ENCODE measurements at regions not wholly inside any gene's neighbourhood (a gene's known extent, or its start where the extent isn't known, plus 50 kb on each side); places are given as distances from the start of the nearest gene placed in this dataset.

GRCh38 chr9:126061575-126061974, 265.1 kb upstream of the MVB12B start:
- WGBS, result 69% methylated on average over 5 of the region's 5 CpGs

GRCh38 chr9:126062158-126062886, 264.3 kb upstream of the MVB12B start:
- H3K27me3 ChIP-seq (ENCODE audit: control insufficient read depth in 2 of 2, insufficient read depth in 1 of 2, low read length in 1 of 2), result peaks cover 0 to 14% of the 10 kb centered on the region in 2 donors
- no peak for DNase-seq (ENCODE audit: low read depth in 6 of 9, low spot score in 9 of 9)

More at GRCh38 chr9:126061575-126061974, 265.1 kb upstream of the MVB12B start:
- Histone ChIP-seq H3K4me3 (ENCODE audit: low read length in 2 of 2) (no peak overlapping the region), H3K27ac (ENCODE audit: low read depth in 1 of 2, low read length in 1 of 2) (no peak overlapping the region), H3K4me1 (ENCODE audit: control insufficient read depth in 2 of 2, insufficient read depth in 2 of 2, low read length in 2 of 2) (no peaks in the 10 kb centered on the region), H3K9me3 (ENCODE audit: control insufficient read depth in 2 of 2, insufficient read depth in 1 of 2, low read length in 1 of 2) (no peaks in the 10 kb centered on the region), H3K36me3 (ENCODE audit: control insufficient read depth in 2 of 2, insufficient read depth in 2 of 2, low read length in 1 of 2) (no peaks in the 10 kb centered on the region), H3K27me3 (ENCODE audit: control insufficient read depth in 2 of 2, insufficient read depth in 1 of 2, low read length in 1 of 2) (peaks cover 0 to 14% of the 10 kb centered on the region in 2 donors)
- no peak for DNase-seq (ENCODE audit: low read depth in 6 of 9, low spot score in 9 of 9)

GRCh38 chr9:126063326-126063725, 263.3 kb upstream of the MVB12B start:
- DNase-seq (ENCODE audit: low read depth in 6 of 9, low spot score in 9 of 9), result no peak

More at GRCh38 chr9:126062158-126062886, 264.3 kb upstream of the MVB12B start:
- no peaks in the 10 kb centered on the region for H3K4me1 ChIP-seq (ENCODE audit: control insufficient read depth in 2 of 2, insufficient read depth in 2 of 2, low read length in 2 of 2)
- whole genome bisulfite sequencing, result 92% methylated on average over 11 of the region's 11 CpGs
- H3K4me3 ChIP-seq (ENCODE audit: low read length in 2 of 2), result no peak overlapping the region
- H3K9me3 ChIP-seq (ENCODE audit: control insufficient read depth in 2 of 2, insufficient read depth in 1 of 2, low read length in 1 of 2), result no peaks in the 10 kb centered on the region
- no peaks in the 10 kb centered on the region for H3K36me3 ChIP-seq (ENCODE audit: control insufficient read depth in 2 of 2, insufficient read depth in 2 of 2, low read length in 1 of 2)
- H3K27ac ChIP-seq (ENCODE audit: low read depth in 1 of 2, low read length in 1 of 2), result no peak overlapping the region

GRCh38 chr9:126066131-126066530, 260.5 kb upstream of the MVB12B start:
- Histone ChIP-seq H3K27me3 (ENCODE audit: control insufficient read depth in 2 of 2, insufficient read depth in 1 of 2, low read length in 1 of 2) (peaks cover 0 to 6% of the 10 kb centered on the region in 2 donors), H3K36me3 (ENCODE audit: control insufficient read depth in 2 of 2, insufficient read depth in 2 of 2, low read length in 1 of 2) (no peaks in the 10 kb centered on the region), H3K9me3 (ENCODE audit: control insufficient read depth in 2 of 2, insufficient read depth in 1 of 2, low read length in 1 of 2) (no peaks in the 10 kb centered on the region), H3K27ac (ENCODE audit: low read depth in 1 of 2, low read length in 1 of 2) (no peak overlapping the region), H3K4me3 (ENCODE audit: low read length in 2 of 2) (no peak overlapping the region), H3K4me1 (ENCODE audit: control insufficient read depth in 2 of 2, insufficient read depth in 2 of 2, low read length in 2 of 2) (no peaks in the 10 kb centered on the region)
- 76% methylated on average over 6 of the region's 6 CpGs for WGBS
- DNase-seq (ENCODE audit: low read depth in 6 of 9, low spot score in 9 of 9), result no peak

More at GRCh38 chr9:126063326-126063725, 263.3 kb upstream of the MVB12B start:
- 94% methylated on average over 5 of the region's 5 CpGs for WGBS
- Histone ChIP-seq H3K27me3 (ENCODE audit: control insufficient read depth in 2 of 2, insufficient read depth in 1 of 2, low read length in 1 of 2) (peaks cover 0 to 12% of the 10 kb centered on the region in 2 donors), H3K9me3 (ENCODE audit: control insufficient read depth in 2 of 2, insufficient read depth in 1 of 2, low read length in 1 of 2) (no peaks in the 10 kb centered on the region), H3K4me1 (ENCODE audit: control insufficient read depth in 2 of 2, insufficient read depth in 2 of 2, low read length in 2 of 2) (no peaks in the 10 kb centered on the region), H3K36me3 (ENCODE audit: control insufficient read depth in 2 of 2, insufficient read depth in 2 of 2, low read length in 1 of 2) (no peaks in the 10 kb centered on the region), H3K4me3 (ENCODE audit: low read length in 2 of 2) (no peak overlapping the region), H3K27ac (ENCODE audit: low read depth in 1 of 2, low read length in 1 of 2) (no peak overlapping the region)

- WGBS, result 89% methylated on average over 4 of the region's 4 CpGs
- DNase-seq (ENCODE audit: low read depth in 6 of 9, low spot score in 9 of 9), result no peak
- Histone ChIP-seq H3K36me3 (ENCODE audit: control insufficient read depth in 2 of 2, insufficient read depth in 2 of 2, low read length in 1 of 2) (no peaks in the 10 kb centered on the region), H3K27me3 (ENCODE audit: control insufficient read depth in 2 of 2, insufficient read depth in 1 of 2, low read length in 1 of 2) (peaks cover 0 to 6% of the 10 kb centered on the region in 2 donors), H3K27ac (ENCODE audit: low read depth in 1 of 2, low read length in 1 of 2) (no peak overlapping the region), H3K4me3 (ENCODE audit: low read length in 2 of 2) (no peak overlapping the region), H3K4me1 (ENCODE audit: control insufficient read depth in 2 of 2, insufficient read depth in 2 of 2, low read length in 2 of 2) (no peaks in the 10 kb centered on the region), H3K9me3 (ENCODE audit: control insufficient read depth in 2 of 2, insufficient read depth in 1 of 2, low read length in 1 of 2) (no peaks in the 10 kb centered on the region)
These were observed 259.4 kb upstream of the MVB12B start for GRCh38 chr9:126067031-126067734.

- Histone ChIP-seq H3K36me3 (ENCODE audit: control insufficient read depth in 2 of 2, insufficient read depth in 2 of 2, low read length in 1 of 2) (no peaks in the 10 kb centered on the region), H3K9me3 (ENCODE audit: control insufficient read depth in 2 of 2, insufficient read depth in 1 of 2, low read length in 1 of 2) (no peaks in the 10 kb centered on the region), H3K27me3 (ENCODE audit: control insufficient read depth in 2 of 2, insufficient read depth in 1 of 2, low read length in 1 of 2) (peaks cover 0 to 6% of the 10 kb centered on the region in 2 donors), H3K4me3 (ENCODE audit: low read length in 2 of 2) (no peak overlapping the region), H3K27ac (ENCODE audit: low read depth in 1 of 2, low read length in 1 of 2) (no peak overlapping the region), H3K4me1 (ENCODE audit: control insufficient read depth in 2 of 2, insufficient read depth in 2 of 2, low read length in 2 of 2) (no peaks in the 10 kb centered on the region)
- DNase-seq (ENCODE audit: low read depth in 6 of 9, low spot score in 9 of 9), result no peak
- WGBS, result 92% methylated on average over 17 of the region's 17 CpGs
These were observed 257.9 kb upstream of the MVB12B start for GRCh38 chr9:126068534-126069230.

- Histone ChIP-seq H3K4me3 (ENCODE audit: low read length in 2 of 2) (no peak overlapping the region), H3K36me3 (ENCODE audit: control insufficient read depth in 2 of 2, insufficient read depth in 2 of 2, low read length in 1 of 2) (no peaks in the 10 kb centered on the region), H3K4me1 (ENCODE audit: control insufficient read depth in 2 of 2, insufficient read depth in 2 of 2, low read length in 2 of 2) (no peaks in the 10 kb centered on the region), H3K27me3 (ENCODE audit: control insufficient read depth in 2 of 2, insufficient read depth in 1 of 2, low read length in 1 of 2) (peaks cover 0 to 6% of the 10 kb centered on the region in 2 donors), H3K9me3 (ENCODE audit: control insufficient read depth in 2 of 2, insufficient read depth in 1 of 2, low read length in 1 of 2) (no peaks in the 10 kb centered on the region), H3K27ac (ENCODE audit: low read depth in 1 of 2, low read length in 1 of 2) (no peak overlapping the region)
- WGBS, result 66% methylated on average over 9 of the region's 9 CpGs
- no peak for DNase-seq (ENCODE audit: low read depth in 6 of 9, low spot score in 9 of 9)
These were observed 257.2 kb upstream of the MVB12B start for GRCh38 chr9:126069400-126069955.

GRCh38 chr9:126070058-126070655, 256.5 kb upstream of the MVB12B start:
- no peak for DNase-seq (ENCODE audit: low read depth in 6 of 9, low spot score in 9 of 9)
- no peak overlapping the region for H3K27ac ChIP-seq (ENCODE audit: low read depth in 1 of 2, low read length in 1 of 2)
- peaks cover 0 to 6% of the 10 kb centered on the region in 2 donors for H3K27me3 ChIP-seq (ENCODE audit: control insufficient read depth in 2 of 2, insufficient read depth in 1 of 2, low read length in 1 of 2)
- no peaks in the 10 kb centered on the region for H3K9me3 ChIP-seq (ENCODE audit: control insufficient read depth in 2 of 2, insufficient read depth in 1 of 2, low read length in 1 of 2)
- no peak overlapping the region for H3K4me3 ChIP-seq (ENCODE audit: low read length in 2 of 2)
- no peaks in the 10 kb centered on the region for H3K36me3 ChIP-seq (ENCODE audit: control insufficient read depth in 2 of 2, insufficient read depth in 2 of 2, low read length in 1 of 2)
- WGBS, result 93% methylated on average over 15 of the region's 15 CpGs
- H3K4me1 ChIP-seq (ENCODE audit: control insufficient read depth in 2 of 2, insufficient read depth in 2 of 2, low read length in 2 of 2), result no peaks in the 10 kb centered on the region
